ENCODE measurements at regions not wholly inside any gene's neighbourhood (a gene's known extent, or its start where the extent isn't known, plus 50 kb on each side); places are given as distances from the start of the nearest gene placed in this dataset.

- Histone ChIP-seq H3F3A (replicated peaks; ENCODE audit: low read depth) (no peaks in the 10 kb centered on the region), H3K36me3 (ENCODE audit: insufficient read depth) (no peaks in the 10 kb centered on the region), H3K27me3 (ENCODE audit: insufficient read depth) (no peaks in the 10 kb centered on the region), H3K79me2 (replicated peaks; ENCODE audit: insufficient read depth) (no peaks in the 10 kb centered on the region), H3K9me2 (ENCODE audit: insufficient read depth) (peaks cover 11% of the 10 kb centered on the region; the same call in 1 of the 2 replicates), H2AFZ (no peak overlapping the region), H3K4me1 (ENCODE audit: insufficient read depth) (no peaks in the 10 kb centered on the region; the same call in 1 of the 2 replicates), H3K4me2 (no peak overlapping the region), H4K20me1 (replicated peaks; ENCODE audit: insufficient read depth) (no peaks in the 10 kb centered on the region), H3K4me3 (no peak overlapping the region), H3K27ac (ENCODE audit: low read depth) (no peak overlapping the region)
- Mint-ChIP-seq H3K27me3 (ENCODE audit: insufficient read depth, low read depth, poor library complexity) (peaks cover 3% of the 10 kb centered on the region), H3K4me1 (peaks cover 2% of the 10 kb centered on the region; the same call in 1 of the 3 replicates), H3K9me3 (no peaks in the 10 kb centered on the region), H3K4me3 (no peak overlapping the region), H3K27ac (no peak overlapping the region), H3K36me3 (ENCODE audit: low read depth) (no peaks in the 10 kb centered on the region)
- DNase-seq (ENCODE audit: low spot score) (no peak), ATAC-seq (no peak)
- TF ChIP-seq EZH2phosphoT487 (IDR thresholded peaks at IDR 0.05; ENCODE audit: unreplicated experiment): no peak
- TF ChIP-seq ZNF114 (CRISPR knock-in tag; IDR thresholded peaks at IDR 0.05): no peak
- TF ChIP-seq JUNB (IDR thresholded peaks at IDR 0.05; ENCODE audit: unreplicated experiment): no peak
- TF ChIP-seq STAT1 (IDR thresholded peaks at IDR 0.05; ENCODE audit: unreplicated experiment): no peak
- no peak for TF ChIP-seq NANOG (IDR thresholded peaks at IDR 0.05; ENCODE audit: borderline replicate concordance)
- TF ChIP-seq POLR2AphosphoS5 (IDR thresholded peaks at IDR 0.05; ENCODE audit: low read depth): no peak
- TF ChIP-seq CREB1 (CRISPR knock-in tag; IDR thresholded peaks at IDR 0.05; ENCODE audit: low read depth): no peak
- TF ChIP-seq ETS1 (IDR thresholded peaks at IDR 0.05): no peak
- no peak for TF ChIP-seq EZH2 (IDR thresholded peaks at IDR 0.05; ENCODE audit: low read depth, unreplicated experiment)
- no peak for TF ChIP-seq REST (IDR thresholded peaks at IDR 0.05; ENCODE audit: unreplicated experiment)
- TF ChIP-seq ZNF462 (CRISPR knock-in tag; IDR thresholded peaks at IDR 0.05): no peak
- TF ChIP-seq CTCF (conservative IDR thresholded peaks at IDR 0.05; ENCODE audit: low read depth in 2 of 2): no peak
- no peak for TF ChIP-seq ZNF331 (CRISPR knock-in tag; IDR thresholded peaks at IDR 0.05; ENCODE audit: low read depth)
Measured at GRCh38 chr11:27907530-27907929, 200.4 kb downstream of the KIF18A start.
